ENCODE measurements at regions not wholly inside any gene's neighbourhood (a gene's known extent, or its start where the extent isn't known, plus 50 kb on each side); places are given as distances from the start of the nearest gene placed in this dataset.

DNA sequence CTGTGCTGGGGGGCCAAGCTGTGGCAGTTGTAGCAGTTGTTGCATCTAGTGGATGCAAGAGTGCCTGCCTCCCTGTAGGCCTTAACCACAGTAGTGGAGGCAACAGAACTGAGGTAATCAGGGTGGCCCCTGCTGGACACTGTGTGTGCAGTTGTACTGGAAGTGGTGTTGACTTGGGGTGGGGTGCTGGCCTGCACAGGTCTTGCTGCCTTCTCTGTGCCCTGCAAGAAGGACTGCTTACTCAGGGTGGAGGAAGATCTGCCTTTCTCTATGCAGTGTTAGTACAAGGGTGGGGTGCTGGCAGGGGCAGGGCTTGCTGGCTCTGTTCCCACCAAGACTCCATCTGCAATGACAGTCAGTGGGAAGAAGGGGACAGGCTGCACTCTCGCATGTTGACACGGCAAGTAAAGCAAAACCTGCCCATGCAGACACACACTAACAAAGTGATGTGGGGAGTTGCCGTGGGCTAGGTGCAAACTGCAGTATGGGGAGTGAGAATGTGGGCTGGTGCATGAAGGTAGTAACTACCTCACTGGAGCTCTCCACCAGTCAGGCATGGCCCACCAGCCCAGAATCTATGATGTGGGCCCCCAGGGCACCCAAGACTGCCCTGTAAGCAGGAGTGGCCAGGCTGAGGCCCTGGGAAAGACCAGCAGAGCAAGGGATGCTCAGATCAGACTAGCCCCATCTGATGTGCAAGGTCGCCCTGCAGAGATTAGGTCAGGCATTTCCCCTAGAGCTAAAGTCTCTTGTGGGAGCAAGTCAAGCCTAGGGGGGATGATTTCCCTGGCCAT lies 594.9 kb downstream of the TECRL start:
- Mint-ChIP-seq H3K4me1 (ENCODE audit: insufficient read depth, unreplicated experiment) (no peaks in the 10 kb centered on the region), H3K36me3 (ENCODE audit: insufficient read depth, unreplicated experiment) (no peaks in the 10 kb centered on the region), H3K27ac (ENCODE audit: low read depth, unreplicated experiment) (no peak overlapping the region), H3K9me3 (ENCODE audit: unreplicated experiment) (no peaks in the 10 kb centered on the region), H3K4me3 (ENCODE audit: unreplicated experiment) (no peak overlapping the region), H3K27me3 (ENCODE audit: insufficient read depth, unreplicated experiment) (no peaks in the 10 kb centered on the region)
- no peak for DNase-seq (ENCODE audit: unreplicated experiment)
- CTCF ChIA-PET = no interaction called here
- no TSS peak for BruUV-seq (replicated peaks)
- TF ChIP-seq, protein P1, sequence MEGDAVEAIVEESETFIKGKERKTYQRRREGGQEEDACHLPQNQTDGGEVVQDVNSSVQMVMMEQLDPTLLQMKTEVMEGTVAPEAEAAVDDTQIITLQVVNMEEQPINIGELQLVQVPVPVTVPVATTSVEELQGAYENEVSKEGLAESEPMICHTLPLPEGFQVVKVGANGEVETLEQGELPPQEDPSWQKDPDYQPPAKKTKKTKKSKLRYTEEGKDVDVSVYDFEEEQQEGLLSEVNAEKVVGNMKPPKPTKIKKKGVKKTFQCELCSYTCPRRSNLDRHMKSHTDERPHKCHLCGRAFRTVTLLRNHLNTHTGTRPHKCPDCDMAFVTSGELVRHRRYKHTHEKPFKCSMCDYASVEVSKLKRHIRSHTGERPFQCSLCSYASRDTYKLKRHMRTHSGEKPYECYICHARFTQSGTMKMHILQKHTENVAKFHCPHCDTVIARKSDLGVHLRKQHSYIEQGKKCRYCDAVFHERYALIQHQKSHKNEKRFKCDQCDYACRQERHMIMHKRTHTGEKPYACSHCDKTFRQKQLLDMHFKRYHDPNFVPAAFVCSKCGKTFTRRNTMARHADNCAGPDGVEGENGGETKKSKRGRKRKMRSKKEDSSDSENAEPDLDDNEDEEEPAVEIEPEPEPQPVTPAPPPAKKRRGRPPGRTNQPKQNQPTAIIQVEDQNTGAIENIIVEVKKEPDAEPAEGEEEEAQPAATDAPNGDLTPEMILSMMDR (IDR thresholded peaks at IDR 0.05; ENCODE audit: unreplicated experiment) = no peak
- POLR2A ChIA-PET = interaction anchor here (1.2 kb wide), 1 partner anchor 10 kb away, joined by 4 read pairs; no protein-coding TSS in a partner anchor
- intact Hi-C loops (cut with micrococcal nuclease) = no loop called here

DNA sequence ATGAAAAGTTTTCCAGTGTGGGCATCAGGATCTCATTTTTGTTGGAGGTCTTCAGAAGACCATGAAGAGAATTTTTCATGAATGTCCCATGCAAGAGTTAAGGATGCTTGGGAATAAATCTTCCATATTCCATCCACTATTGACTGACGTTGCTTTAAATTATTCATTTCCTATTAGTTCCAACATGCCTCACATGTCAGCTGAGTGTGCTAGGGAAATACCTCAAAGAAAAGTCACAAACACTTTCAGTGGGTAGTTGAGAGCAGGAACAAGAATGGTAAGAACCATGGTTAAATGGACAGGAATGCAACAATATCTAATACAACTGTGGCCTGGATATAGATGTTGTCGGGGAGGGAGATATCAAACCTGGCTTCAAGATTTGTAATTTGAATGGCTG lies 610.1 kb downstream of the TECRL start:
- intact Hi-C loops (cut with micrococcal nuclease) = no loop called here
- Mint-ChIP-seq H3K4me1 (ENCODE audit: insufficient read depth, unreplicated experiment) (no peaks in the 10 kb centered on the region), H3K27ac (ENCODE audit: low read depth, unreplicated experiment) (no peak overlapping the region), H3K9me3 (ENCODE audit: unreplicated experiment) (no peaks in the 10 kb centered on the region), H3K4me3 (ENCODE audit: unreplicated experiment) (no peak overlapping the region), H3K27me3 (ENCODE audit: insufficient read depth, unreplicated experiment) (no peaks in the 10 kb centered on the region), H3K36me3 (ENCODE audit: insufficient read depth, unreplicated experiment) (peaks cover 6% of the 10 kb centered on the region)
- CTCF ChIA-PET = no interaction called here
- no TSS peak for BruUV-seq (replicated peaks)
- no peak for DNase-seq (ENCODE audit: unreplicated experiment)
- POLR2A ChIA-PET = no interaction called here
- TF ChIP-seq, protein P1 (IDR thresholded peaks at IDR 0.05; ENCODE audit: unreplicated experiment) = no peak

DNA sequence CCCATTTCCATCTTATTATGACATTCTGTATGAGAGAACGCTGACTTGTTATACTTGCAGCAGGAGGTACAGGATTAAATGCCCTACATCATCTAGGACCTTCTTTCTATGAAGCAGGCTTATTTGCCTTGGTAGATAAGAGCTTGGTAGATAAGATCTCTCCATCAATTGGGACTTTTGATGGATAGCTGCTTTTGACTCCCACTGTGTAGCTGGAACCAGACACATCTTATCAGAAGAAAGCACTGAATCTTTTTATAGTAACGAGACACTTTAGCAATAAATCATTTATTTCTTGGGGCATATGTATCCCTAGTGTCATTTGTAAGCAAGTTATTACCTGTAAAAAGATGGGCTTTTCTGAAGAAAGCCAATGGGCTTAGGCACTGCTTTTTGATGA lies 613.9 kb downstream of the TECRL start:
- no peak for DNase-seq (ENCODE audit: unreplicated experiment)
- Mint-ChIP-seq H3K27ac (ENCODE audit: low read depth, unreplicated experiment) (no peak overlapping the region), H3K27me3 (ENCODE audit: insufficient read depth, unreplicated experiment) (no peaks in the 10 kb centered on the region), H3K9me3 (ENCODE audit: unreplicated experiment) (peaks cover 10% of the 10 kb centered on the region), H3K36me3 (ENCODE audit: insufficient read depth, unreplicated experiment) (peaks cover 6% of the 10 kb centered on the region), H3K4me1 (ENCODE audit: insufficient read depth, unreplicated experiment) (no peaks in the 10 kb centered on the region), H3K4me3 (ENCODE audit: unreplicated experiment) (no peak overlapping the region)
- CTCF ChIA-PET = interaction anchor here (0.6 kb wide), 3 partner anchors 22 to 830 kb away, joined by 4 read pairs; no protein-coding TSS in a partner anchor
- TF ChIP-seq, protein P1 (IDR thresholded peaks at IDR 0.05; ENCODE audit: unreplicated experiment) = no peak
- intact Hi-C loops (cut with micrococcal nuclease) = no loop called here
- POLR2A ChIA-PET = no interaction called here
- BruUV-seq (replicated peaks) = no TSS peak

DNA sequence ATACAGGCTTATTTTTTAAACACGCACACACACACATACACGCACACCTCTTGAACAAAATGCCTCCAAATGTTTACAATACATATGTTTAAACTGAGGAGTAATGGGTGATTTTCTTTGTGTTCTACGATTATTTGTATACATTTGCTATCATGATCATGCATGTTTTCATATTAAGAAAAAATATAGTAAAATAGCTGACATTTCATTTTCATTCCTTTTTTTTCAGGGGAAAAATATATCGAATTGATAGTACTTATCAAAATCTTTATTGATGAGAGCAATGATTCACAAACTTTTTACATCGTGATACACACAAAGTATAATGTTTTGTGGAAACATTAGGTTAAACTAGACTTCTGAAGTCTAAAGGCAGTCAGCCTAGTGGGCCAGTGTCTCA lies 618.9 kb downstream of the TECRL start:
- BruUV-seq (replicated peaks) = no TSS peak
- ChIA-PET CTCF (interaction anchor here (0.6 kb wide), 1 partner anchor 65 kb away, joined by 3 read pairs; no protein-coding TSS in a partner anchor), POLR2A (no interaction called here)
- TF ChIP-seq, protein P1 (IDR thresholded peaks at IDR 0.05; ENCODE audit: unreplicated experiment) = no peak
- no peak overlapping the region for H3K27ac Mint-ChIP-seq (ENCODE audit: low read depth, unreplicated experiment)
- H3K9me3 Mint-ChIP-seq (ENCODE audit: unreplicated experiment) = peaks cover 20% of the 10 kb centered on the region
- no peaks in the 10 kb centered on the region for H3K4me1 Mint-ChIP-seq (ENCODE audit: insufficient read depth, unreplicated experiment)
- H3K27me3 Mint-ChIP-seq (ENCODE audit: insufficient read depth, unreplicated experiment) = no peaks in the 10 kb centered on the region
- H3K36me3 Mint-ChIP-seq (ENCODE audit: insufficient read depth, unreplicated experiment) = peaks cover 6% of the 10 kb centered on the region
- DNase-seq (ENCODE audit: unreplicated experiment) = no peak
- intact Hi-C loops (cut with micrococcal nuclease) = no loop called here
- H3K4me3 Mint-ChIP-seq (ENCODE audit: unreplicated experiment) = no peak overlapping the region

Measured in MCF 10A (cell line).